CD14-positive monocyte (primary cell): ENCODE measurements at regions not wholly inside any gene's neighbourhood (a gene's known extent, or its start where the extent isn't known, plus 50 kb on each side); places are given as distances from the start of the nearest gene placed in this dataset.
"Not testable (repeated sequence)": the region's sequence is repeated elsewhere in the genome, so short reads cannot be mapped to it uniquely, and the experiment has no call there.

ENCODE experiments used
- DNase-seq, 3 donors: peaks; one replicate each; pipeline ENCODE4 v3.0.0-alpha.2; 2011 to 2022
- H2AFZ ChIP-seq: 2 replicates; pipeline ENCODE4 v1.6.0; 2012; ENCODE audit warnings: mild to moderate bottlenecking, low read depth, low read length, inconsistent platforms; ENCODE audit not compliant: insufficient read depth, poor library complexity, severe bottlenecking
- H3K27ac ChIP-seq, 2 donors: 1 replicate in 1 of 2; 2 replicates in 1 of 2; pipeline ENCODE4 v1.5.1; 2012 to 2013; ENCODE audit warnings: low read length in 2 of 2, control low read depth in 1 of 2, inconsistent platforms in 1 of 2, low read depth in 1 of 2, mild to moderate bottlenecking in 1 of 2
- H3K27me3 ChIP-seq, 2 donors: one replicate each; pipeline versions ENCODE4 v1.6.0 to v1.6.1; 2011 to 2013; ENCODE audit warnings: low read length in 2 of 2; ENCODE audit not compliant: control insufficient read depth in 2 of 2, insufficient read depth in 2 of 2
- H3K36me3 ChIP-seq, 2 donors: replicated peaks in 1 of 2; 1 replicate in 1 of 2; 2 replicates in 1 of 2; pipeline versions ENCODE4 v1.5.1 to v1.6.1; 2012 to 2013; ENCODE audit warnings: low read length in 2 of 2, control low read depth in 1 of 2, inconsistent platforms in 1 of 2, mild to moderate bottlenecking in 1 of 2; ENCODE audit not compliant: insufficient read depth in 2 of 2, control insufficient read depth in 1 of 2
- H3K4me1 ChIP-seq, 2 donors: 1 replicate in 1 of 2; 2 replicates in 1 of 2; pipeline versions ENCODE4 v1.5.1 to v1.6.1; 2012 to 2013; ENCODE audit warnings: low read length in 2 of 2, control low read depth in 1 of 2, inconsistent platforms in 1 of 2, mild to moderate bottlenecking in 1 of 2, moderate library complexity in 1 of 2; ENCODE audit not compliant: insufficient read depth in 2 of 2, control insufficient read depth in 1 of 2
- H3K4me2 ChIP-seq: replicated peaks from 2 replicates; pipeline ENCODE3; 2012; ENCODE audit warnings: low read length, moderate library complexity, mild to moderate bottlenecking; ENCODE audit not compliant: poor library complexity, severe bottlenecking; ENCODE audit errors: extremely low read depth
- H3K4me3 ChIP-seq, 3 experiments: fragments of 200-600 bp in 1 of 3; sonication (generic) in 1 of 3; replicated peaks in 1 of 3; 1 replicate in 2 of 3; 2 replicates in 1 of 3; pipeline ENCODE4 v1.5.1; 2011 to 2013; ENCODE audit warnings: low read length in 3 of 3, mild to moderate bottlenecking in 3 of 3, control low read depth in 2 of 3, low read depth in 2 of 3, inconsistent platforms in 1 of 3, moderate library complexity in 1 of 3
- H3K79me2 ChIP-seq: 2 replicates; pipeline ENCODE4 v1.6.0; 2012; ENCODE audit warnings: mild to moderate bottlenecking, control low read depth, inconsistent platforms, low read length, moderate library complexity; ENCODE audit not compliant: insufficient read depth
- H3K9ac ChIP-seq: 2 replicates; pipeline ENCODE4 v1.6.0; 2017; ENCODE audit warnings: low read length, mild to moderate bottlenecking; ENCODE audit not compliant: insufficient read depth, poor library complexity, severe bottlenecking
- H3K9me3 ChIP-seq, 2 donors: replicated peaks in 1 of 2; 1 replicate in 1 of 2; 2 replicates in 1 of 2; pipeline versions ENCODE4 v1.5.1 to v1.6.1; 2012 to 2013; ENCODE audit warnings: low read length in 2 of 2, control low read depth in 1 of 2; ENCODE audit not compliant: control insufficient read depth in 1 of 2, insufficient read depth in 1 of 2
- H4K20me1 ChIP-seq: 2 replicates; pipeline ENCODE4 v1.6.0; 2012; ENCODE audit warnings: mild to moderate bottlenecking, low read length, control low read depth, moderate library complexity; ENCODE audit not compliant: insufficient read depth
- H3K27ac Mint-ChIP-seq, 7 donors: one replicate each; pipeline ENCODE4 v1.8.0; 2020; ENCODE audit warnings: mild to moderate bottlenecking in 7 of 7, mixed read lengths in 7 of 7, moderate library complexity in 6 of 7, inconsistent platforms in 2 of 7
- H3K27me3 Mint-ChIP-seq, 3 donors: one replicate each; pipeline ENCODE4 v1.8.0; 2021 to 2022; ENCODE audit warnings: low read depth in 3 of 3, mild to moderate bottlenecking in 3 of 3, mixed read lengths in 3 of 3, moderate library complexity in 3 of 3, inconsistent platforms in 1 of 3
- H3K36me3 Mint-ChIP-seq, 2 donors: one replicate each; pipeline ENCODE4 v1.8.0; 2020; ENCODE audit warnings: mixed read lengths in 2 of 2, inconsistent platforms in 1 of 2, mild to moderate bottlenecking in 1 of 2
- H3K4me1 Mint-ChIP-seq: one replicate; pipeline ENCODE4 v1.8.0; 2020; ENCODE audit warnings: mild to moderate bottlenecking, mixed read lengths
- H3K4me3 Mint-ChIP-seq, 2 donors: one replicate each; pipeline ENCODE4 v1.8.0; 2020; ENCODE audit warnings: mild to moderate bottlenecking in 2 of 2, mixed read lengths in 2 of 2, moderate library complexity in 1 of 2
- H3K9me3 Mint-ChIP-seq, 7 donors: one replicate each; pipeline ENCODE4 v1.8.0; 2020 to 2022; ENCODE audit warnings: mixed read lengths in 7 of 7, mild to moderate bottlenecking in 6 of 7, moderate library complexity in 6 of 7, inconsistent platforms in 2 of 7
- WGBS: methylation state at CpG from one replicate; pipeline ENCODE4 v1.1.5; 2013; ENCODE audit warnings: missing lambda C conversion rate; ENCODE audit not compliant: insufficient coverage; 5-methylcytosine and 5-hydroxymethylcytosine counted together
- intact Hi-C, 2 donors: fragments of 100-400 bp; cut with micrococcal nuclease; formaldehyde crosslinking; loops; one replicate each; pipeline versions ENCODE4 v1.15.0 to v1.15.1; 2023

DNA sequence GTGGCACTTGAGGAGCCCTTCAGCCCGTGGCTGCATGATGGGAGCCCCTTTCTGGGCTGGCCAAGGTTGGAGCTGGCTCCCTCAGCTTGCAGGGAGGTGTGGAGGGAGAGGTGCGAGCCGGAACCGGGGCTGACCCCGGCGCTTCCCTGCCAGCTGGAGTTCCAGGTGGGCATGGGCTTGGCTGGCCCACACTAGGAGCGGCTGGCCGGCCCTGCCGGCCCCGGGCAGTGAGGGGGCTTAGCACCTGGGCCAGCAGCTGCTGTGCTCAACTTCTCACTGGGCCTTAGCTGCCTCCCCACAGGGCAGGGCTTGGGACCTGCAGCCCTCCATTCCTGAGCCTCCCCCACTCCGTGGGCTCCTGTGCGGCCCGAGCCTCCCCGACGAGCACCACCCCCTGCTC is 76.4 kb upstream of the FRG2C start:
- DNase-seq, H2AFZ ChIP-seq, H3K79me2 ChIP-seq, H3K36me3 ChIP-seq, intact Hi-C loops, H3K36me3 Mint-ChIP-seq, H3K27me3 ChIP-seq, H3K9me3 ChIP-seq, H3K4me3 ChIP-seq, H3K4me1 ChIP-seq, H3K27ac Mint-ChIP-seq, H3K27me3 Mint-ChIP-seq, H4K20me1 ChIP-seq, H3K27ac ChIP-seq, H3K4me2 ChIP-seq, H3K4me1 Mint-ChIP-seq, H3K4me3 Mint-ChIP-seq, H3K9ac ChIP-seq: not testable (repeated sequence)
- H3K9me3 Mint-ChIP-seq, result peaks cover 2 to 15% (median 5%) of the 10 kb centered on the region in 7 donors
- over 99% methylated on average over 10 of the region's 15 CpGs for WGBS

GRCh38 chr3:75590382-75590781 is 73.7 kb upstream of the FRG2C start:
- not testable (repeated sequence) for H3K4me2 ChIP-seq

GRCh38 chr3:75604286-75604934 is 59.7 kb upstream of the FRG2C start:
- H3K36me3 Mint-ChIP-seq, H3K27me3 Mint-ChIP-seq, H3K4me2 ChIP-seq, H3K36me3 ChIP-seq, H3K4me1 Mint-ChIP-seq, H3K27ac Mint-ChIP-seq, H3K79me2 ChIP-seq, intact Hi-C loops, H2AFZ ChIP-seq, H3K9me3 Mint-ChIP-seq, H3K9ac ChIP-seq, H3K27me3 ChIP-seq, H4K20me1 ChIP-seq, H3K4me1 ChIP-seq, H3K27ac ChIP-seq, H3K4me3 ChIP-seq, H3K9me3 ChIP-seq: not testable (repeated sequence)
- H3K4me3 Mint-ChIP-seq, result peak overlapping the region in 1 of 2 donors; percentile 12
- DNase-seq, result peak in 1 of 3 donors; percentile 8
- 87% methylated on average over 12 of the region's 14 CpGs for WGBS

More at GRCh38 chr3:75590382-75590781, 73.7 kb upstream of the FRG2C start:
- H3K27me3 Mint-ChIP-seq, H3K27me3 ChIP-seq, H3K4me1 Mint-ChIP-seq, H3K9me3 Mint-ChIP-seq, H3K9ac ChIP-seq, H2AFZ ChIP-seq, DNase-seq, H3K36me3 Mint-ChIP-seq, H3K27ac ChIP-seq, H3K4me1 ChIP-seq, intact Hi-C loops, H3K4me3 Mint-ChIP-seq, H3K27ac Mint-ChIP-seq, H3K36me3 ChIP-seq, H3K9me3 ChIP-seq, H3K4me3 ChIP-seq, H3K79me2 ChIP-seq, H4K20me1 ChIP-seq: not testable (repeated sequence)
- WGBS, result 97% methylated on average over 14 of the region's 16 CpGs

DNA sequence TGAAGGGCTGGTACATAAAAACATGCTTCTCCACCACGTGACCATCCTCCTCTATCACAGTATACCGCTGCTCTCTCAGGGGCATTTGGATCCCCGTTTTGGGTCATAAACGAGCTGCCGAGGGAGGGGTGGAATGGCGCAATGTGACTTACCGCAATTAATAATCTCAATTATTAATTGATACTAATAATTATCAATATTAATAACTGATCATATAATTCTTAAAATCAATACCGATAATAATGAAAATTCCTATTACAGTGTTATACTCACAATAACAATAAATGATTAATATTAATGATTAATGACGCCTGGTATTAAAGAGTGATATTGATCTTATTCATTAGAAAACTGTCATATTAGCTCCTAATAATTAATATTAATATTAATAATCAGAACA is 56.1 kb upstream of the FRG2C start:
- H3K4me3 Mint-ChIP-seq, H3K27me3 ChIP-seq, H4K20me1 ChIP-seq, H3K9ac ChIP-seq, H3K4me2 ChIP-seq, H3K9me3 Mint-ChIP-seq, H3K27me3 Mint-ChIP-seq, H3K27ac Mint-ChIP-seq, H3K27ac ChIP-seq, H3K79me2 ChIP-seq, H3K4me3 ChIP-seq, H3K4me1 Mint-ChIP-seq, H3K36me3 Mint-ChIP-seq, H3K4me1 ChIP-seq, DNase-seq, H2AFZ ChIP-seq, intact Hi-C loops, H3K9me3 ChIP-seq, H3K36me3 ChIP-seq: not testable (repeated sequence)
- WGBS, result no CpG with 5 or more reads among the region's 9 CpGs
